GM21367 (cell line): ENCODE measurements at regions not wholly inside any gene's neighbourhood (a gene's known extent, or its start where the extent isn't known, plus 50 kb on each side); places are given as distances from the start of the nearest gene placed in this dataset.
A peak's percentile ranks its signal among the peaks of the same experiment; 100 is the strongest.
"Not testable (repeated sequence)": the region's sequence is repeated elsewhere in the genome, so short reads cannot be mapped to it uniquely, and the experiment has no call there.

Experiments used
- ATAC-seq: cut with Tn5 transposase; IDR thresholded peaks from one replicate; pipeline ENCODE4 v1.9.1; 2021; ENCODE audit not compliant: unreplicated experiment

- no peak for ATAC-seq
Observed at GRCh38 chr4:141455651-141456050, 180.7 kb upstream of the IL15 start.

DNA sequence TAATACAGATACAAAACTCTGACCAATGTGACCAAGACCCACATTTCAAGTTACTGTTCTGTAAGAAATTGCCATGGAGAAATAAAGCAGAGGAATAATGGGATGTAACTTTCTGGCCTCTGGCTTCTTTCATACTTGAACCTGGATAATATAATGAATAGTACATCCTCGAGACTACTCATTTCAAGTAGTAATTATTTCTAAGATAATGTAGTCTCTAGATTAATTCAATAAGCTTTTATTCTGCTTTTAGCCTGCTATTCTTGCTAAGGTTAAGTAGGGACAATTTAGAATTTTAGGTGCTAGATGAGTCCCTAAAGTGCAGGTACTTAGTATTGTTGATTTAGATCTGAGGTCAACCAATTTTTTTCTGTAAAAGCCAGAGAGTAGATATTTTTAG, 178.7 kb upstream of the IL15 start:
- no peak for ATAC-seq

- ATAC-seq: no peak
Observed at GRCh38 chr4:141458501-141458900, 177.9 kb upstream of the IL15 start.

GRCh38 chr4:141459020-141459419, 177.4 kb upstream of the IL15 start:
- ATAC-seq: no peak

- ATAC-seq: no peak
Observed at GRCh38 chr4:141462361-141462760, 174.0 kb upstream of the IL15 start.

GRCh38 chr4:141463678-141464077, 172.7 kb upstream of the IL15 start:
- no peak for ATAC-seq

DNA sequence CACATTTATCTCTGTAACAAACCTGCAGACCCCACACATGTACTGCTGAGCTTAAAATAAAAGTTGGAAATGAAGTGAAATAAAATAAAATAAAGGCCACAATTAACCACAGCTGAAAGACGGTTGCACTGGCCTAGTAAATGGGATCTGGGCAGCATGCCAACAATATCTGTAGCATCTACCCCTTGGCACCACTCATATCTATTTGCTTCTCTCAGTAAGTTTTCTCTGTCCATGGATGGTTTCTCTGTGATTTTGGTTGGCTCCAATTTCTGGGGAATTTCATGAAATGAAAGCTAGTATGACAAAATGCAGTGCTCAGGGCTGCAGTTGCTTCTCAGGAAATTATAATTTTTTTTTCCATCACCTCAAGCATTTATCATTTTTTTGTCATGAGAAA, 172.0 kb upstream of the IL15 start:
- no peak for ATAC-seq

DNA sequence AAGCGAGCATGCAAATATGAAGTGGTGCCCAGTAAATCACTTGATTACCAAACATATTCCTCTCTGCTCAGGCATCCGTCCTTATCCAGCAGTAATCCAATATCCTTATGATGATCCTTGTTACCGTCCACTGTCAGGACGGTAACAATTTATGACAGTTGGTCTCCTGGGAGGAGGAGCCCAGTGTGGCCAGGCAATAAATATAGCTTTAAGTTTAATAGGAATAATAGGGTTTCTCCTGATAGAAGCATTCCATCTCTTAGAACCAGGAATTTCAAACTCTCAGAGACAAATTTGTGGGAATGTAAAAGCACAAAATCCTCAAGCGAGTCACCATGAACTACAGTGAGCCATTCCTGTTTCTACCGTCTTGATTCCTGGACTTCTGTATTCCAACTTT, 171.2 kb upstream of the IL15 start:
- ATAC-seq: no peak

DNA sequence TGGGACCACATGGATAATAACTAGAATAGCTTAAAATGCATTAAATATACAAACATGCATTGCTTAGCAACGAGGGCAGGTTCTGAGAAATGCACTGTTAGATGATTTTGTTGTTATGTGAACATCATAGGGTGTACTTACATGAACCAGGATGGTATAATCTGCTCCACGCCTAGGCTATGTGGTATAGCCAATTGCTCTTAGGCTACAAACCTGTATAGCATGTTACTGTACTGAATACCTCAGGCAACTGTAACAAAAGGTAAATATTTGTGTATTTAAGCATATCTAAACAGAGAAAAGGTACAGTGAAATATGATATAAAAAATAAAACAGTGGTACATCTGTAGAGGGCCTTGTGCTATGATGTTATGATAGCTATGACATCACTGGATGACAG, 169.2 kb upstream of the IL15 start:
- ATAC-seq: no peak

DNA sequence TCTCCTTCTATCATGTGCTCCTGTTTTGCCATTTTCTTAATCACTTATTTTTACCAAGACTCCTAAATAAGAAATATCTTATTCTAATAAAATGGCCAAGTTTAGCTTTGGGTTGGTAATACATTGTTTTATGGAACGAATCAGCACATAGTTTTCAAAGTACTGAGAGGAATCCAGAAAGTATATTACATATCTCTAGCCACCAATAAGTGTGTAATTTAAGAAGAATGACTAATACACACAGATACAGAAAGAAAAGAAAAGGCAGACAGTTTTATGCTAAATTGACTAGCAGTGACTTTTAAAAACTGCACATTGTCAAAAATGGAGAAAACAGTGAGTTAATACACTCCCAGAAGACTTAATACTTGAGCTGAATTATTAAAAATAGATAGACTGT, 167.0 kb upstream of the IL15 start:
- no peak for ATAC-seq

DNA sequence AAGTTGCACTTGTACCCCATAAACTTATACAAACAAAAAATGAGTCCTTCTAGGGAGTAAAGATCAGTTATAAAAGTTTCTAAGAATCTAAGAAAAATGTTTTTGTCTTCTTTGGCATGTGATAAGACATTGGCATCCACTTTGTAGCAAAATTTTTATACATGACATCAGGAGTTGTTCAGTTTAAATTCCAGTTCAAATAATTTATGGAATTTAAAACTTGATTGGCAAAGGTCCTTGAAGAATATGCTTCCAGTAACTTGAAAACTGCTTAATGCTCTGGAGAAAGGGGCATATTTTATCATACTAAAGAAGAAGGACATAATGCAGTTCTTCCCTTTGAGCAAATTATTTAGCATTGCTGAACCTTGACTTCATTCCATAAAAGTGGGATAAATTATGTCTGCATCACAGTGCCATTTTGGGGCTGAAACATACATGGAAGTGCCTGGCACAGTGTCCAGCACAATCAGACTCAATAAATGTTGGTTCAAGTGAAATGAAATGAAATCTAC, 163.3 kb upstream of the IL15 start:
- no peak for ATAC-seq

- no peak for ATAC-seq
Observed at GRCh38 chr4:141473952-141474351, 162.4 kb upstream of the IL15 start.

DNA sequence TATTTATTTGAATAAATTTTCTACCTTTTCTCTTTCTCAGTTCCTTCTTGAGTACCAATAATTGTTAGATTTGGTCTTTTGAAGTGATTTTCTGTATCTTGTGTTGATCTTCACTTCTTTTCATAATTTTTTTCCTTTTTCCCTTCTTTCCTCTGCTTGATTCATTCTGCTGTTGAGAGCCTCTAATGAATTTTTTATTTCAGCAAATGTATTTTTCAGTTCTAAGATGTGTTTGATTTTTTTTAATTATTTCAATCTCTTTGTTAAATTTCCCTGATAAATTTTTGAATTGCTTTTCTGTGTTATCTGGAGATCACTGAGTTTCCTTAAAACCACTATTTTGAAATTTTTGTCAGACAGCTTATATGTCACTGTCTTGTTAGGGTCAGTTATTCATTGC, 155.4 kb upstream of the IL15 start:
- ATAC-seq: no peak

DNA sequence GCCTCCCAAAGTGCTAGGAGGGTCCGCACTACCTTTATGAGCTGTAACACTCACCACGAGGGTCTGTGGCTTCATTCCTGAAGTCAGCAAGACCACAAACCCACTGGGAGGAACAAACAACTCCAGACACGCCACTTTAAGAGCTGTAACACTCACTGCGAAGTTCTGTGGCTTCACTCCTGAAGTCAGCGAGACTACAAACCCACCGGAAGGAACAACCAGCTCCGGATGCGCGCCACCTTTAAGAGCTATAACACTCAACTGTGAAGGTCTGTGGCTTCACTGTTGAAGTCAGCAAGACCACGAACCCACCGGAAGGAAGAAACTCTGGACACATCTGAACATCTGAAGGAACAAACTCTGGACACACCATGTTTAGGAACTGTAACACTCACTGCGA, 152.1 kb upstream of the IL15 start:
- ATAC-seq: not testable (repeated sequence)

DNA sequence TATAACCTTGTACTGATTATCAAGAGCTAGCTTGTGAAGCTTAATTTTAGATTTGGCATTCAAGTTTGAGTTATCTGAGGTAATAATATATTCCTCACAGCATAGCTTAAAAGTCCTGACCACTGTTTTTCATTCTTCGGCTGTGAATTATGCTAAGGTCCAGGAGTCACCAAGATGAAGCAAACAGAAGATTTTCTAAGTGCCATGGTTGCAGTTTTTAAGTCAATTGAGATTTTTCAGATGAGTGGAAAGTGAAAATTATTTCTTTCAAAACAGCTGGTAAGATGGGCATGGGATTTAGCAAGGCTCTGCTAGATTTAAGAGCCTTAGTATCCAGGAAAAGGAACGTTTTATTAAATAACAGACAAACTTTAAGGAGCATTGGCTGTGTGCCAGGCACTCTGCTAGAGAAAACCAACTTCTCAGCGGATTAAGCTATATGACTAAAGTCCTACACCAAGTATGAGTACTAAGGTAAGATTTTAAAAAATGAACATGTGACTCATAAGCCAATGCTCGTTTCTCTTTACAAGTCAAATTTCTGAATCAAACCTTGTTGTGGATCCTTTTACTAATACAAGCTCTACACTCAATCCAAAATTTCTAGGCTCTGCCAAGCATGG, 149.9 kb upstream of the IL15 start:
- ATAC-seq: no peak

DNA sequence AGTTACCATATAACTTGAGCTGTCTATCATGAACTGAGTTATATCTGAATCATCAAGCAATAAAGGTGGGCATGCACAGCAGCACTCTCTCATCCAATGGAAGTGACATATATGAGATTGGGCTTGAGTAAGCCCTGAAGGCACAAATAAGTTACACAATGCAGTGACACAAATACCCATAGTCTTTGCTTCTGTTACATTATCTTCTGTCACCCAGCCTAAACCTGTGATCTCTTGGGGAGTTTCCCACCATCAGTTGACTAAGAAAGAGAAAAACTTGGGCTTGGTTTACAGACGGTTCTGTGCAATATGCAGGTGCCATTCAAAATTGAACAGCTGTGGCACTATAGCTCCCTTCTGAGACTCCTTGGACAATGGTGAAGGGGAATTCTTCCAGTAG, 138.8 kb upstream of the IL15 start:
- peak; percentile 77 for ATAC-seq

DNA sequence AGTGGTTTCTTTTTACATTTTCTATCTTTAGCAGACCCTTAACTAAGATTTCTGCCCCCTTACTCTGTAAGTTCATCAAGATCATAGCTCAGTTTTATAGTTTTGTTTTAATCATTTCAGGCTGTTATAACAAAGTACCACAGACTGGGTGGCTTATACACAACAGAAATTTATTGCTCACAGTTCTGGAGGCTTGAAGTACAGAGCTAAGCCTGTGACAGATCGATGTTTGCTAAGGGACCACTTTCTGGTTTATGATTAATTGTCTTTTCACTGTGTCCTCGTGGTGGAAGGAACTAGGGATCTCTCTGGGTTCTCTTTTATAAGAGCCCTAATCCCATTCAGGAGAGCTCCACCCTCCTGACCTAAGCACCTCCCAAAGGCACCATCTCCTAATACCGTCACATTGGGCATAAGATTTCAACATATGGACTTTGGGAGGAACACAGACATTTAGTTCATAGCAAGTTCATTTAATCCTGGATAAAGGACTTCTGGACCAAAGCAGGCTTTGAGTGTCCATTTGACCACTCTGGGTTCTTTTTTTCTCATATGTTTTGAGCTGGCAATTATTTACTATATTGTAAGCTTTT, 137.0 kb upstream of the IL15 start:
- ATAC-seq: no peak

- no peak for ATAC-seq
Observed at GRCh38 chr4:141501395-141501794, 135.0 kb upstream of the IL15 start.

GRCh38 chr4:141501931-141502330, 134.5 kb upstream of the IL15 start:
- ATAC-seq: no peak

DNA sequence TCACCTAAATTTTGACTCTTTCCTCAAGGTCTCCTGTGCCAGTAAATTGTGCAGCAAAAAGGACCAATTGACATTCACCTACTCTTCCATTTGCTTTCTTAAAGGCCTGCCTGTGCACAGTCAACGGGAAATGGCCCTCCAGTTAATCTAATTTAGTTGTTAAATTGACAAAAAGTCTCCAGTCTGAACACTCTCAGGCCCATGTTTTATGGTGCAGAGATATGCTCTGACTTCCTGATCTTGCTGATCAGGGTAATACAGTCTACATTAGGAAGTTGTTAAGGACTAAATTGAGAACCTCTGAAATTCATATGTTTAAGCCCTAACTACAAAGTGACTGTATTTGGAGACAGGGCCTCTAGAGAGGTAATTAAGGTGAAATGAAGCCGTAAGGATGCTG, 133.6 kb upstream of the IL15 start:
- ATAC-seq: no peak

DNA sequence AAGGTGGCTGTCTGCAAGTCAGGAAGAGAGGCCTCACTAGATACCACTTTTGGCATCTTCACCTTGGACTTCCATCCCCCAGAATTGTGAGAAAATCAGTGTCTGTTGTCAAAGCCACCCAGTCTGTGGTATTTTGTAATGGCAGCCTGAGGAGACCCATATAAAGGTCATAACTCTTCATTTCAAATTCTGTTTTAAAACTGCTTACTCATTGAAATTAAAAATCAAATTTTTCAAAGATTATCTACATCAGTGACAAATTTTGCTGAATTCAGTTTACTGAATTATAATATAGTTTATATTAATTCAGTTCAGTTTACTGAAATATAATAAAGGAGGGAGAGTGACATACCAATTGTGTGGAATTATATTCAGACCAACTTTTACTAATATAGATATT, 133.1 kb upstream of the IL15 start:
- no peak for ATAC-seq

DNA sequence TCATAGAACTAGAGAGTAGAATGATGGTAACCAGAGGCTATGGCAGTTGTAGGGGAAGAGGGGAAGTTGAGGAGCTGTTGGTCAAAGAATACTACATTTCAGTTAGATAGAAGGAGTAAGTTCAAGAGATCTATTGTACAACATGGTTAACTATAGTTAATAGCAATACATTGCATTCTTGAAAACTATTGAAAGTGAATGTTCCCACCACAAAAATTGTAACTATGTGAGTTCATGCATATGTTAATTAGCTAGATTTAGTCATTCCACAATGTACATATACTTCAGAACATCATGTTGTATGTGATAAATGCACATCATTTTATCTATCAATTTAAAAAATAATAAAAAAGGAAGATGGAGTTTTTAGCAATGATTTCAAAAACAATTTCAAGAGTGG, 125.3 kb upstream of the IL15 start:
- no peak for ATAC-seq

DNA sequence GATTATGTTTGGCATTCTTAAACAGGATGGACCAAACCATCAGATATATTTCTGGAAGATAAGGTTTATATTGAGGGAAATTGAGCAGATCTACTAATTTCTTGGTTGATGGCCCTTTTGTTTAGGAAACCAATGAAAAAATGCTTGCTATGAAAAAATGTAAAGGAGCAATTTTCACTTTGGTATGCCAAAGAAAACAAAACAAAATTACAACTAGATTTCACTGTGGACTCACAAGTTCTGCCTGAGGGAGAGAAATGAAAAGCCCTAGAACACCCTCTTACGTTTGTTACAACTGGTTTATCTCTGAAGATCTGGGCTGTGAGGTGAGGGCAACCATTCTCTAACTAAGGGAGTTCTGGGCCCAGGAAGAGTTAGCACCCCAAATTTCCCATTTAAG, 122.5 kb upstream of the IL15 start:
- no peak for ATAC-seq
